Activated B cell treated with CpG ODN at 0.5 μM for 24 hours (primary cell): ENCODE measurements at regions not wholly inside any gene's neighbourhood (a gene's known extent, or its start where the extent isn't known, plus 50 kb on each side); places are given as distances from the start of the nearest gene placed in this dataset.

Source experiments
- ATAC-seq: fragments of 200-7000 bp; cut with Tn5 transposase; one replicate; pipeline ENCODE4 v1.10.0; 2021; ENCODE audit warnings: low read depth, mild to moderate bottlenecking, moderate library complexity
- CTCF ChIA-PET: fragments of 350-600 bp; sonication (Branson Sonifier 250); formaldehyde crosslinking; loops from one replicate; lab custom pipeline; 2021; ENCODE audit warnings: antibody characterized with exemption; lab: Charles Lee
- POLR2A ChIA-PET: fragments of 350-600 bp; sonication (Branson Sonifier 250); formaldehyde crosslinking; loops from one replicate; lab custom pipeline; 2021; ENCODE audit warnings: antibody characterized with exemption; lab: Charles Lee
- DNase-seq: peaks from one replicate; pipeline ENCODE4 v3.0.0; 2022
- H3K27ac Mint-ChIP-seq: one replicate; pipeline ENCODE4 v1.8.0; 2020; ENCODE audit warnings: mixed read lengths
- H3K27me3 Mint-ChIP-seq: one replicate; pipeline ENCODE4 v1.8.0; 2021; ENCODE audit warnings: mixed read lengths
- H3K36me3 Mint-ChIP-seq: one replicate; pipeline ENCODE4 v1.8.0; 2021; ENCODE audit warnings: low read depth, mixed read lengths
- H3K4me1 Mint-ChIP-seq: one replicate; pipeline ENCODE4 v1.8.0; 2021; ENCODE audit warnings: mixed read lengths
- H3K4me3 Mint-ChIP-seq: one replicate; pipeline ENCODE4 v1.8.0; 2020; ENCODE audit warnings: mild to moderate bottlenecking, mixed read lengths
- H3K9me3 Mint-ChIP-seq: one replicate; pipeline ENCODE4 v1.8.0; 2020; ENCODE audit warnings: mixed read lengths
- intact Hi-C: fragments of 100-400 bp; cut with micrococcal nuclease; formaldehyde crosslinking; loops from one replicate; pipeline ENCODE4 v1.15.1; 2024
- TF ChIP-seq, protein P1 (sequence below): fragments of 200-600 bp; IDR thresholded peaks from one replicate; pipeline ENCODE4 v1.8.0; 2022; ENCODE audit warnings: antibody characterized with exemption, mild to moderate bottlenecking

- Mint-ChIP-seq H3K4me1 (peaks cover 13% of the 10 kb centered on the region), H3K27ac (no peak overlapping the region), H3K27me3 (no peaks in the 10 kb centered on the region), H3K36me3 (no peaks in the 10 kb centered on the region), H3K9me3 (no peaks in the 10 kb centered on the region), H3K4me3 (no peak overlapping the region)
- POLR2A ChIA-PET = no interaction called here
- DNase-seq (no peak), ATAC-seq (peak; percentile 31)
- intact Hi-C loops = loop anchor here (5.0 kb wide), 1 partner anchor 59 kb away; no protein-coding TSS in a partner anchor
- TF ChIP-seq, protein P1, sequence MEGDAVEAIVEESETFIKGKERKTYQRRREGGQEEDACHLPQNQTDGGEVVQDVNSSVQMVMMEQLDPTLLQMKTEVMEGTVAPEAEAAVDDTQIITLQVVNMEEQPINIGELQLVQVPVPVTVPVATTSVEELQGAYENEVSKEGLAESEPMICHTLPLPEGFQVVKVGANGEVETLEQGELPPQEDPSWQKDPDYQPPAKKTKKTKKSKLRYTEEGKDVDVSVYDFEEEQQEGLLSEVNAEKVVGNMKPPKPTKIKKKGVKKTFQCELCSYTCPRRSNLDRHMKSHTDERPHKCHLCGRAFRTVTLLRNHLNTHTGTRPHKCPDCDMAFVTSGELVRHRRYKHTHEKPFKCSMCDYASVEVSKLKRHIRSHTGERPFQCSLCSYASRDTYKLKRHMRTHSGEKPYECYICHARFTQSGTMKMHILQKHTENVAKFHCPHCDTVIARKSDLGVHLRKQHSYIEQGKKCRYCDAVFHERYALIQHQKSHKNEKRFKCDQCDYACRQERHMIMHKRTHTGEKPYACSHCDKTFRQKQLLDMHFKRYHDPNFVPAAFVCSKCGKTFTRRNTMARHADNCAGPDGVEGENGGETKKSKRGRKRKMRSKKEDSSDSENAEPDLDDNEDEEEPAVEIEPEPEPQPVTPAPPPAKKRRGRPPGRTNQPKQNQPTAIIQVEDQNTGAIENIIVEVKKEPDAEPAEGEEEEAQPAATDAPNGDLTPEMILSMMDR = no peak
- CTCF ChIA-PET = no interaction called here
Measured at GRCh38 chr1:86645851-86646250, 58.5 kb upstream of the SH3GLB1 start.

- ATAC-seq (no peak), DNase-seq (no peak)
- Mint-ChIP-seq H3K27me3 (no peaks in the 10 kb centered on the region), H3K27ac (no peak overlapping the region), H3K36me3 (no peaks in the 10 kb centered on the region), H3K9me3 (no peaks in the 10 kb centered on the region), H3K4me1 (peaks cover 11% of the 10 kb centered on the region), H3K4me3 (no peak overlapping the region)
- TF ChIP-seq, protein P1 = no peak
- ChIA-PET POLR2A (no interaction called here), CTCF (no interaction called here)
- intact Hi-C loops = loop anchor here (5.0 kb wide), 1 partner anchor 59 kb away; no protein-coding TSS in a partner anchor
Measured at GRCh38 chr1:86646256-86646655, 58.1 kb upstream of the SH3GLB1 start.

DNA sequence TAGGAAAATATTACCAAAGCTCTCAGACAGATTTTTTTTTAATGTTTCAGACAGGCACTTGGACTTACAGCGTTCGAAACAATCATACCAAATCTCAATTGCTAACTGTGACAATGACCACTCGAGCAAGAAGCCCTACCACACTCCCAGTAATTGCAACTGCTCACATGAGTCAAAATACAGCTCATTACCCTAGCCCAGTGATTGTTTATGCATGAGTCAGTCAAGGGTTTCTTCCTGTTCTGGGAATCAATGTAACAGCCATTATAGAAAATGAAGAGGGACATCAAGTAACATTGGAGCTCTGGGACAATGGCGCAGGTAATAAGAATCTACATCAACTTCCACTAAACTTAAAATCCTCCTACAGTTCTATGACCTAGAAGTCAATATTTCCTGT is 56.1 kb upstream of the SH3GLB1 start:
- no peak for DNase-seq
- CTCF ChIA-PET = no interaction called here
- H3K27me3 Mint-ChIP-seq = no peaks in the 10 kb centered on the region
- ATAC-seq = peak; percentile 74
- intact Hi-C loops = loop anchor here (1.0 to 5.0 kb wide), 2 partner anchors 31 to 61 kb away; no protein-coding TSS in a partner anchor
- TF ChIP-seq, protein P1 = no peak
- H3K27ac Mint-ChIP-seq = no peak overlapping the region
- H3K4me1 Mint-ChIP-seq = peaks cover 10% of the 10 kb centered on the region
- POLR2A ChIA-PET = no interaction called here
- H3K4me3 Mint-ChIP-seq = no peak overlapping the region
- no peaks in the 10 kb centered on the region for H3K9me3 Mint-ChIP-seq
- H3K36me3 Mint-ChIP-seq = no peaks in the 10 kb centered on the region

GRCh38 chr1:86649618-86650017 is 54.8 kb upstream of the SH3GLB1 start:
- no peaks in the 10 kb centered on the region for H3K27me3 Mint-ChIP-seq
- CTCF ChIA-PET = interaction anchor here (0.6 to 1.8 kb wide), 3 partner anchors 28 to 176 kb away, joined by 3 to 5 read pairs (median 4); no protein-coding TSS in a partner anchor

DNA sequence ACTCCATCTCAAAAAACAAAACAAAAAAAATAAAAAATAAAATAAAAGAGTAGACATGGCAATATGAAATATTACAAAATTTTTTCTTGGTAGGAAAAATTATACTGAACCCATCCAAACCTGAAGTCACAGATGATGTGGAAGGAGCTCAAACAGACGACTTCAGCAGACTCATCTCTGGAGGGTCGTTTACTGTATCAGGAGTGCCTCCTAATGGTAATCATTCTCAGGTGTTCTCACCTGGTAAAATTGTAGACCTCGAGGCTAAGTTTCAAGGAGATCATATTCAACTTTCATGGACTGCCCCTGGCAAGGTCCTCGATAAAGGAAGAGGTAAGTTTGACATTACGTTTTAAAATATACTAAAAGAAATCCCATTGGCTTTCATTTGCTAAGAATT is 54.3 kb upstream of the SH3GLB1 start:
- Mint-ChIP-seq H3K4me3 (no peak overlapping the region), H3K4me1 (peaks cover 10% of the 10 kb centered on the region), H3K9me3 (no peaks in the 10 kb centered on the region), H3K27ac (no peak overlapping the region), H3K36me3 (no peaks in the 10 kb centered on the region), H3K27me3 (no peaks in the 10 kb centered on the region)
- ATAC-seq (no peak), DNase-seq (no peak)
- intact Hi-C loops = loop anchor here (1.0 kb wide), 1 partner anchor 176 kb away; no protein-coding TSS in a partner anchor
- ChIA-PET POLR2A (no interaction called here), CTCF (interaction anchor here (0.6 to 1.8 kb wide), 6 partner anchors 29 to 176 kb away, joined by 3 to 5 read pairs (median 4); no protein-coding TSS in a partner anchor)
- TF ChIP-seq, protein P1 = no peak

More at GRCh38 chr1:86649618-86650017, 54.8 kb upstream of the SH3GLB1 start:
- POLR2A ChIA-PET = no interaction called here
- ATAC-seq = no peak
- no peak overlapping the region for H3K27ac Mint-ChIP-seq
- no peaks in the 10 kb centered on the region for H3K36me3 Mint-ChIP-seq
- TF ChIP-seq, protein P1 = no peak
- H3K4me3 Mint-ChIP-seq = no peak overlapping the region
- H3K9me3 Mint-ChIP-seq = no peaks in the 10 kb centered on the region
- intact Hi-C loops = loop anchor here (1.0 to 5.0 kb wide), 2 partner anchors 62 to 175 kb away; no protein-coding TSS in a partner anchor
- DNase-seq = no peak
- H3K4me1 Mint-ChIP-seq = peaks cover 10% of the 10 kb centered on the region
